Stimulated activated CD4-positive, alpha-beta T cell treated with anti-CD3 and anti-CD28 coated beads, Interleukin-2, amount 100 ng/mL, for 48 hours (primary cell): ENCODE measurements at regions not wholly inside any gene's neighbourhood (a gene's known extent, or its start where the extent isn't known, plus 50 kb on each side); places are given as distances from the start of the nearest gene placed in this dataset.

Experiments used
- DNase-seq, 2 donors: peaks; one replicate each; pipeline ENCODE4 v3.0.0-alpha.2; 2020

DNA sequence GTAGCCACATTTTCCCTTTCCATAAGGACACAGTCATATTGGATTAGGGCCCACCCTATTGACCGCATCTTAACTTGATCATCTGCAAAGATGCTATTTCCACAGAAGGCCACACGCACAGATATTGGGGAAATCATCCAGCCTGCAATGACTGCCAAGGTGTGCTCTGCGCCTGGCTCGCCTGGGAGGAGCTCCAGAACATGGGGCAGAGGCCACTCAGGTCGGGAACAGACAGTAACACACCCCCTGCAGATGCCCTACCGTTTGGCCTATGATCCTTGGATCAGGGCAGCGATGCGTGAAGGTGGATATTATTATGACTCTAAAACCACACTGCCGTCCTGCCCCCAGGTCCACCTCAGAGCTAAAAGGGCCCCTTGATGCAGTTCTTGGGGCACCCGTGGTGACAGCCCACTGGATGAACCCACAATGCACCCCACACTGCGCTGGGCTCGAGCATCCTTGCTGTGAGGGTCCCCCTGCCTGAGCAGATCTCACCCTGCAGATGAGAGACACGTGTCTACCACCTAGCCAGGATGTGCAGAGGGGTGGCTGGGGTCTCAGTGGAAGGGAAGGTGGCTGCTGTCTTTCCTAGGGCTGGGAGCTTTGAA is 72.9 kb upstream of the ZNF516 start:
- DNase-seq = no peak

- no peak for DNase-seq
These were observed 71.9 kb upstream of the ZNF516 start for GRCh38 chr18:76566987-76567386.

DNA sequence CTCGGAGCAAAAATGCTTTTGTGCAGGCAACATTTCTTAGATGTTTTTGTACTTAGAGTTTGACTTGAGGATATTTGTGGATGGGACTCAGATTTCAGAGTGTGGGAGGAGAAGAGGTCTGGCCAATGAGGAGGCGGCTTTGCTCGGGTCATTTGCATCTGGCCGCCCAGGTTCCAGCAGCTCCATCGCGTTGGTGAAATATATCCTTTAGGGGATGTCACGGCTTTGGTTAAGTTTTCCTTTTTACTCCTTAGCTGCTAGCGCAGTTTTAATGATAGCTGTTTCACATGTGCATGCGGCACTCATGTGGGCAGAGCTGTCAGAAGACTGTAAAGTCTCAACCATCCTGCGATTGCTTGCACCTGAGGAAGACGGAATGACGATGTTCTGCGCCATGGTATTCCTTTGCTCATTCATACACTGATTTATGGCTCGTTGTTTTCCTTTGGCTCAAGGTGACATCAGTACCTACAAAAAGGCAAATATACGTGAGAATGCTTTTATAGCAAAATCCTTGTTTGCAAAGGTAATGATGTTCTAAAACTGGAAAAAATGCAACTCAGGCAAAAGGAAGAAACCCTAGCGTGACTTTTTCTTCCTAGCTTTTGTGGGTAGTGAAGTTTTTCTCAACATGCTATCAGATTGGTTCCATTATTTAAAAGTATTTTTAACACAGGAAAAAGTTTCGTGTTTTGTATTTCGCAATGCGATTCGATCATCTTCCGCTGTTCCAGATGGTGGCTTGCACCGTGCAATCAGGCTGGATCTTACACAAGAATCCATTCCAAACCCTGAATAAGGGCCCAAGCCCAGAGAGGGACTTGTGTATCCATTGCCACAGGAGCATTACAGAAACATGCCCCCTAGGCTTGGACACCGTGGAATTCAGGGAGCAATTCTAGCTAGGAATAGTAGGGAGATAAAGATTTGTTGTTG is 70.5 kb upstream of the ZNF516 start:
- no peak for DNase-seq

GRCh38 chr18:76564655-76565237 is 69.7 kb upstream of the ZNF516 start:
- no peak for DNase-seq

DNA sequence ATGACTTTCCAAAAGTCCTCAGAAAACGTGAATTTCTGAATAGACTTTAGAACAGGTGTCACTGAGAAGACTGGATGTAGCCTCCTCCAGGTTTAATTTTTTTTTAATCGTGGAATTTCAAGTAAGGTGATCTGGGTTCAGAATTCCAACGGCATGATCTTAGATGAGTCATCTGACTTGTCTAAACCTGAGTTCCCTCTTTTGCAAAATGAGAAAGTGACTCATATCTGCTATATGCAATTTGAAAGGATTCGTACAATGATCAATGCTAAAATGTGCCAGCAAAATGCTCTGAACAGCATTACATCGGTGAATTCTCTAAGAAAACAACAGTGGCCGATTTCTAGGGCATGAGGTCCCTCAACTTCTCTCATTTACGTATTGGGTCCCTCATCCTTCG is 69.1 kb upstream of the ZNF516 start:
- DNase-seq = no peak

DNA sequence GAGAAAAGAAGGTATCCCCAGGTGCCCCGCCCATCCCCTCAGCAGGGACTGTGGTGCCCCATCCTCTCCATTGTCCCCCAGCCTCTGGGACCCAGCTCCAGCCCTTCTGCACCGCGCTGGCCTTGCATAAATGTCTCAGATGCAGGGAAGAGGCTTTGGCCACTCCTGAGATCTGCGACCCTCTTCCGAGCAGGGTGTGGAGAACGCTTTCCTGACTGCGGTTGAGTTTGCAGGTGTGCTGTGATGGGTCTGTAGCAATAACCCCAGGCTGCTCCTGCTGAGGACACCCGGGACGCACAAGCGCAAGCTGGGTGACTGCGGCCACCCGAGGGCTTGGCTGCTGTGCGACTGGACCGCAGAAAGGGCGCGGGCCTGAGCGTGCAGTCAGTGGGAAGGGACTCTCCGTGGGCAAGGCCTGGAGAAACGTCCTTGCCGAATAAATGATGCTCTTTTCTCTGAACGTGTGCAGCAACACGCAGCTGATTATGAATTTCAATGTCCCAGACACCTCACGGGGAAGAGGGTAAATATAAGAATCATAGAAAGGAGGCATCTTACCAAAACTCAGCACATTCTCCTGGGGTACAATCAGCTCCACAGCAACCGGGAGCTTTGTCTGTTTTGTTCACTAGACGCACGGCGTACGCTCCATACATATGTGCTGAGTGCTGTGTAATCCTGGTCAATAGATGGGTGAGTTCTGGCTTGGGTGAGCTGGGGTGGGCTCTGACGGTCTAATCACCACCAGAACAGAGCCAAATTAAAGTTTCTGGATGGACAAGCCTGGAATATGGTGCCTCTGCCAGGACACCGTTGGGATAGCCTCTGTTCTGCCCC is 67.5 kb upstream of the ZNF516 start:
- no peak for DNase-seq

DNA sequence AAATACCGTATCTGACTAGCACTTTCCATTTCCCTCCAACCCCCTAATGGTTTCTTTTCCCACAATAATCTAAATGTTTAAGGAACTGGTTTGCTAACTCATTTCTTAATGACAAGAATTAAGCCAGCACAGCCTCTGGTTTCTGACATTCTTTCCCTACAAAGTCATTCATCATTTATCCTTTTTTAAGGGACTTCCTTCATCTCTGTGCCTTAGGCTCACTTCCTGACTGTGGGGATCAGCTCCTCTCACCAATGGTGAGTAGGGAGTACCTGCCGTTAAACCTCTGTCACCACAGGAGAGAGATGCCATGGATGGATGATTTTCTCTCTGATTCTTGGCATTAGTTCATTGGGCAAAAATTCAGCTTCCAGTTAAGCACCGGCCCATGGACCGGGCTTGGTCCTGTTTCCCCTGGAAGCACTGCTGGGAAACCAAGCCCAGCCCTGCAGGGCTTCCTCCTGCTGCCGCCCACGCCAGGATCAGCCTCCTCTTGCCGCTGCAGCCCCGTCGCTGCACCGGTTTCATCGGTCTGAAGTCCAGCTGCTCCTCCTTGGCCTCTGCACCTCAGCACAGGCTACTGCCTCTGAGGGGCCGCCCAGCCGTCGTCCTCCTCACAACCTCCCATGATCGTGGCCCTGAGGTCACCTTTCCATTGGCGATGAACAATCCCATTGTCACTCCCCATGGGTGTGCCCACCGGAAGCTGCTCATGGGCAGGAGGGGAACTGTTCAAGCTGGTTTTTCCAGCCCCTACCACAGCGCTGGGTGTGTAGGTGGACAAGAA is 64.0 kb upstream of the ZNF516 start:
- no peak for DNase-seq

- DNase-seq = no peak
These were observed 62.1 kb upstream of the ZNF516 start for GRCh38 chr18:76557026-76557575.

- DNase-seq = no peak
These were observed 59.6 kb upstream of the ZNF516 start for GRCh38 chr18:76554547-76555222.

DNA sequence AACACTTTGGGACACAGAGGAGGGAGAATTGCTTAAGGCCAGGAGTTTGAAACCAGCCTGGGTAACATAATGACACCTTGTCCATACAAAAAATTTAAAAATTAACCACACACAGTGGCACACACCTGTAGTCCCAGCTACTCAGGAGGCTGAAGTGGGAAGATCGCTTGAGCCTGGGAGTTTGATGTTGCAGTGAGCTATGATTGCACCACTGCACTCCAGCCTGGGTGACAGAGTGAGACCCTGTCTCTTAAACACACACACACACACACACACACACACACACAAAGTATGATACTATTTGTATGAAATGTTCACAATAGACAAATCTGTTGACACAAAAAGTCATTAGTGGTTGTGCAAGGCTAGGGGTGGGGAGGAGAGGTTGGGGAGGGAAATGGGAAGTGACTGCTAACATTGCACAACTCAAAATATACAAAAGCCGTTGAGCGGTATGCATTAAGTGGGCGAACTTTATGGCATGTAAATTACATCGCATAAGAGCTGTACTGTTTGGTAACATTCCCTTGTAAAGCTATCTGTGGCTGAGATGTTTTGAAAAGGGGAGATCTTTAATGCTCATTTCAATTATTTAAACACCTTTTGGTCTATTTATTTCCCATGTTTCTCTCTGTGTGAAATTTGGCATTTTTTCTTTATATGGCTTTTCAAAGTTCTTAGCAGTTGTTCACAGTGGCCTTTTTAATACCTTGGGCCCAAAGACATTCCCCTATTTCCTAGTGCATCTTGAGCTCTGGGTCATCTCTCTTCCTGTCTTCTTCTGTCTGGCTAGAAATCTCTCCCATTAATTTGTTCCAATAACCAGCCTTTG is 58.9 kb upstream of the ZNF516 start:
- no peak for DNase-seq

DNA sequence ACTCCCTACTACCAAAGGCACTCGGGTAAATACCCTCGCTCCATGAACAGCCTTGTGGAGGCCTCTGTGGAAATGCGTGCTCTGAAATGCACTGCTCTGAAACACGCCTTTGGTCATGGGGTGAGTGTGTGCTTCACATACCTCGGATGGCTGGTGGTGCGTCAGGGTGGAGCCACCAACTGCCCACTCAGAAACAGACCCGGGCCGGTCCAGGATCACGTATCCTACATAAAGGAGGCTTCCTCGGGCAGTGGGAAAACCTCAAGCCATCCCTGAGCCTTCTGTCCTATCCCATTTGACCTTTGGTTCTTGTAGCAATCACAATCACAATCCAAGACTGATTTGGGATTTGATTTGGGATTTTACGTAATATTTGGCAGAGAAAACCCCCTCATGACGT is 53.5 kb upstream of the ZNF516 start:
- no peak for DNase-seq

GRCh38 chr18:76547296-76547695 is 52.3 kb upstream of the ZNF516 start:
- DNase-seq = no peak

GRCh38 chr18:76546436-76546835 is 51.4 kb upstream of the ZNF516 start:
- DNase-seq = no peak

- no peak for DNase-seq
These were observed 51.0 kb upstream of the ZNF516 start for GRCh38 chr18:76546088-76546435.

GRCh38 chr18:76545433-76546087 is 50.5 kb upstream of the ZNF516 start:
- DNase-seq = no peak

GRCh38 chr18:76544511-76545345 is 49.7 kb upstream of the ZNF516 start:
- no peak for DNase-seq
